Astrocyte of the cerebellum (primary cell): ENCODE measurements at regions not wholly inside any gene's neighbourhood (a gene's known extent, or its start where the extent isn't known, plus 50 kb on each side); places are given as distances from the start of the nearest gene placed in this dataset.

ENCODE experiments used
- DNase-seq: peaks from one replicate; pipeline ENCODE4 v3.0.0-alpha.2; 2011; ENCODE audit warnings: low read depth
- H3K4me3 ChIP-seq: 2 replicates; pipeline ENCODE4 v1.5.1; 2011; ENCODE audit warnings: mild to moderate bottlenecking, low read depth, low read length, moderate library complexity
- in situ Hi-C: cut with HindIII; loops from 2 replicates; pipeline ENCODE4 v1.10.0; 2017; ENCODE audit warnings: low sequenced_read_pairs
- TF ChIP-seq, protein P1 (sequence below): IDR thresholded peaks from 2 replicates; pipeline ENCODE4 v1.5.1; 2012; ENCODE audit warnings: low read length, low read depth, moderate library complexity, mild to moderate bottlenecking; ENCODE audit errors: missing control alignments

DNA sequence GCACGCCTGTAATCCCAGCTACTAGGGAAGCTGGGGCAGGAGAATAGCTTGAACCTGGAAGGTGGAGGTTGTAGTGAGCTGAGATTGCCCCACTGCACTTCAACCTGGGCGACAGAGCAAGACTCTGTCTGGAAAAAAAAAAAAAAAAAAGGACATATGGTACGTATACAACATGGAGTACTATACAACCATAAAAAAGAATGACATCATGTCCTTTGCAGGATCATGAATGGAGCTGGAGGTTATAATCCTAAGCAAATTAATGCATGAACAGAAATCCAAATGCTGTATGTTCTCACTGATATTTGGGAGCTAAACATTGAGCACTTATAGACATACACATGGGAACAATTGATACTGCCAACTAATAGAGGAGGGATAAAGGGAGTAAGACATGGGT lies 99.3 kb upstream of the KCNJ3 start:
- TF ChIP-seq, protein P1, sequence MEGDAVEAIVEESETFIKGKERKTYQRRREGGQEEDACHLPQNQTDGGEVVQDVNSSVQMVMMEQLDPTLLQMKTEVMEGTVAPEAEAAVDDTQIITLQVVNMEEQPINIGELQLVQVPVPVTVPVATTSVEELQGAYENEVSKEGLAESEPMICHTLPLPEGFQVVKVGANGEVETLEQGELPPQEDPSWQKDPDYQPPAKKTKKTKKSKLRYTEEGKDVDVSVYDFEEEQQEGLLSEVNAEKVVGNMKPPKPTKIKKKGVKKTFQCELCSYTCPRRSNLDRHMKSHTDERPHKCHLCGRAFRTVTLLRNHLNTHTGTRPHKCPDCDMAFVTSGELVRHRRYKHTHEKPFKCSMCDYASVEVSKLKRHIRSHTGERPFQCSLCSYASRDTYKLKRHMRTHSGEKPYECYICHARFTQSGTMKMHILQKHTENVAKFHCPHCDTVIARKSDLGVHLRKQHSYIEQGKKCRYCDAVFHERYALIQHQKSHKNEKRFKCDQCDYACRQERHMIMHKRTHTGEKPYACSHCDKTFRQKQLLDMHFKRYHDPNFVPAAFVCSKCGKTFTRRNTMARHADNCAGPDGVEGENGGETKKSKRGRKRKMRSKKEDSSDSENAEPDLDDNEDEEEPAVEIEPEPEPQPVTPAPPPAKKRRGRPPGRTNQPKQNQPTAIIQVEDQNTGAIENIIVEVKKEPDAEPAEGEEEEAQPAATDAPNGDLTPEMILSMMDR, result no peak
- no peak overlapping the region for H3K4me3 ChIP-seq
- in situ Hi-C loops, result no loop called here
- no peak for DNase-seq

- DNase-seq, result no peak
- no peak overlapping the region for H3K4me3 ChIP-seq
- TF ChIP-seq, protein P1, result no peak
- in situ Hi-C loops, result no loop called here
These were observed 97.5 kb upstream of the KCNJ3 start for GRCh38 chr2:154600927-154601494.

GRCh38 chr2:154603682-154604081 lies 94.8 kb upstream of the KCNJ3 start:
- no peak for DNase-seq
- in situ Hi-C loops, result no loop called here
- TF ChIP-seq, protein P1, result no peak
- H3K4me3 ChIP-seq, result no peak overlapping the region

- TF ChIP-seq, protein P1, result no peak
- DNase-seq, result no peak
- in situ Hi-C loops, result no loop called here
- no peak overlapping the region for H3K4me3 ChIP-seq
These were observed 90.1 kb upstream of the KCNJ3 start for GRCh38 chr2:154608438-154608837.

DNA sequence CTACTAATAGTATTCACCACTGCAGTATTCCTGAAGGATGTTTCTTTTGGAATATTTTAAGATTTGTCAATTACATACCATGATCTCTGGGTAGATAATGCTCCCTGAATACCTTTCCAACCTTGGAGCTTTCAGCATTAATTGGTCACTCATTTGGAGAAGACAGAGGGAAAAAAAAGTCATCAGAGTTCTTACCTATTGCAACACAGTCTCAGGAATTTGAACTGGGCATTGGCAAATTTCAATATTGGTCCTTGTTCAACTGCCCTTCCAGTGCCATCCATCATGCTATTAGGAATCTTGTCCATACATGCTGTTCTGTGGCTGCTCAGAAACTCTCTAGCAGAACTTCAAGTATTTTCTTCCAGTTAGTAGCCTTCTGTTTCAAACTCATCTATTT lies 83.6 kb upstream of the KCNJ3 start:
- DNase-seq, result no peak
- in situ Hi-C loops, result no loop called here
- no peak overlapping the region for H3K4me3 ChIP-seq
- TF ChIP-seq, protein P1, result no peak

DNA sequence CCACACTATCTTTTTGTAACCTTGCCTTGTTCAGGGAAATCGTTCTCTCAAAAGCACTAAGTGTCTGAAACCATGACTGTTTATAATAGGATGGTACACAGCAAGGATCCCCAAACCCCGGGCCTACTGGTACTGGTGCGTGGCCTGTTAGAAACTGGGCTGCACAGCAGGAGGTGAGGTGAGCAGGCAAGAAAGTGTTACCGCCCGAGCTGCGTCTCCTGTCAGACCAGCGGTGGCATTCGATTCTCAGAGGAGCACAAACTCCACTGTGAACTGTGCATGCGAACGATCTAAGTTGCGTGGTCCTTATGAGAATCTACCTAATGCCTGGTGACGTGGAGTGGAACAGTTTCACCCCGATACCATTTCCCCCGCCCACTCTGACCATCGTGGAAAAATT lies 81.8 kb upstream of the KCNJ3 start:
- TF ChIP-seq, protein P1, result no peak
- in situ Hi-C loops, result no loop called here
- DNase-seq, result no peak
- H3K4me3 ChIP-seq, result no peak overlapping the region
